ENCODE measurements at regions not wholly inside any gene's neighbourhood (a gene's known extent, or its start where the extent isn't known, plus 50 kb on each side); places are given as distances from the start of the nearest gene placed in this dataset.

GRCh38 chr11:104405277-104405676 lies 241.3 kb upstream of the PDGFD start:
- H2AFZ ChIP-seq (ENCODE audit: low read depth, low read length, severe bottlenecking), result no peak overlapping the region
- H3K36me3 ChIP-seq (ENCODE audit: low read length), result no peaks in the 10 kb centered on the region
- H3K9me2 ChIP-seq (replicated peaks; ENCODE audit: insufficient read depth, low read length), result no peaks in the 10 kb centered on the region
- H4K20me1 ChIP-seq (ENCODE audit: low read depth, low read length), result no peaks in the 10 kb centered on the region
- H3K4me3 ChIP-seq (ENCODE audit: insufficient read depth, low read length, poor library complexity, severe bottlenecking), result no peak overlapping the region
- no peaks in the 10 kb centered on the region for H3K27me3 ChIP-seq (ENCODE audit: low read length)
- TF ChIP-seq CTCF (IDR thresholded peaks at IDR 0.05; ENCODE audit: insufficient read depth, low read length, poor library complexity, severe bottlenecking), result no peak
- no peak for TF ChIP-seq EZH2phosphoT487 (conservative IDR thresholded peaks at IDR 0.05; ENCODE audit: low read length)
- H3K4me2 ChIP-seq (ENCODE audit: low read depth, low read length, poor library complexity, severe bottlenecking), result no peak overlapping the region
- no peaks in the 10 kb centered on the region for H3K79me2 ChIP-seq (ENCODE audit: insufficient read depth, low read length)
- H3K9me3 ChIP-seq (ENCODE audit: insufficient read depth, low read length), result no peaks in the 10 kb centered on the region
- H3K27ac ChIP-seq (ENCODE audit: low read depth, low read length), result no peak overlapping the region
- no peak overlapping the region for H3K9ac ChIP-seq (ENCODE audit: low read length)
- H3F3A ChIP-seq (ENCODE audit: insufficient read depth), result no peaks in the 10 kb centered on the region

- no peaks in the 10 kb centered on the region for H3K9me3 ChIP-seq (ENCODE audit: insufficient read depth, low read length)
- H3K36me3 ChIP-seq (ENCODE audit: low read length), result no peaks in the 10 kb centered on the region
- H3K9ac ChIP-seq (ENCODE audit: low read length), result no peak overlapping the region
- no peaks in the 10 kb centered on the region for H3K27me3 ChIP-seq (ENCODE audit: low read length)
- TF ChIP-seq CTCF (IDR thresholded peaks at IDR 0.05; ENCODE audit: insufficient read depth, low read length, poor library complexity, severe bottlenecking) (no peak), EZH2phosphoT487 (conservative IDR thresholded peaks at IDR 0.05; ENCODE audit: low read length) (no peak)
- H3K9me2 ChIP-seq (replicated peaks; ENCODE audit: insufficient read depth, low read length), result no peaks in the 10 kb centered on the region
- no peaks in the 10 kb centered on the region for H4K20me1 ChIP-seq (ENCODE audit: low read depth, low read length)
- H3F3A ChIP-seq (ENCODE audit: insufficient read depth), result no peaks in the 10 kb centered on the region
- no peak overlapping the region for H2AFZ ChIP-seq (ENCODE audit: low read depth, low read length, severe bottlenecking)
- H3K4me3 ChIP-seq (ENCODE audit: insufficient read depth, low read length, poor library complexity, severe bottlenecking), result no peak overlapping the region
- H3K79me2 ChIP-seq (ENCODE audit: insufficient read depth, low read length), result no peaks in the 10 kb centered on the region
- H3K27ac ChIP-seq (ENCODE audit: low read depth, low read length), result no peak overlapping the region
- no peak overlapping the region for H3K4me2 ChIP-seq (ENCODE audit: low read depth, low read length, poor library complexity, severe bottlenecking)
These were observed 240.6 kb upstream of the PDGFD start for GRCh38 chr11:104404231-104405175.

- no peaks in the 10 kb centered on the region for H3K9me2 ChIP-seq (replicated peaks; ENCODE audit: insufficient read depth, low read length)
- H3F3A ChIP-seq (ENCODE audit: insufficient read depth), result no peaks in the 10 kb centered on the region
- no peak overlapping the region for H3K4me3 ChIP-seq (ENCODE audit: insufficient read depth, low read length, poor library complexity, severe bottlenecking)
- H3K27ac ChIP-seq (ENCODE audit: low read depth, low read length), result no peak overlapping the region
- H3K36me3 ChIP-seq (ENCODE audit: low read length), result no peaks in the 10 kb centered on the region
- H3K4me2 ChIP-seq (ENCODE audit: low read depth, low read length, poor library complexity, severe bottlenecking), result no peak overlapping the region
- no peak overlapping the region for H2AFZ ChIP-seq (ENCODE audit: low read depth, low read length, severe bottlenecking)
- H3K9ac ChIP-seq (ENCODE audit: low read length), result no peak overlapping the region
- TF ChIP-seq CTCF (IDR thresholded peaks at IDR 0.05; ENCODE audit: insufficient read depth, low read length, poor library complexity, severe bottlenecking) (no peak), EZH2phosphoT487 (conservative IDR thresholded peaks at IDR 0.05; ENCODE audit: low read length) (no peak)
- H3K27me3 ChIP-seq (ENCODE audit: low read length), result no peaks in the 10 kb centered on the region
- H4K20me1 ChIP-seq (ENCODE audit: low read depth, low read length), result no peaks in the 10 kb centered on the region
- H3K9me3 ChIP-seq (ENCODE audit: insufficient read depth, low read length), result no peaks in the 10 kb centered on the region
- H3K79me2 ChIP-seq (ENCODE audit: insufficient read depth, low read length), result no peaks in the 10 kb centered on the region
These were observed 239.0 kb upstream of the PDGFD start for GRCh38 chr11:104402812-104403521.

Data from SU-DHL-6 (cell line).